ENCODE measurements at regions not wholly inside any gene's neighbourhood (a gene's known extent, or its start where the extent isn't known, plus 50 kb on each side); places are given as distances from the start of the nearest gene placed in this dataset.

DNA sequence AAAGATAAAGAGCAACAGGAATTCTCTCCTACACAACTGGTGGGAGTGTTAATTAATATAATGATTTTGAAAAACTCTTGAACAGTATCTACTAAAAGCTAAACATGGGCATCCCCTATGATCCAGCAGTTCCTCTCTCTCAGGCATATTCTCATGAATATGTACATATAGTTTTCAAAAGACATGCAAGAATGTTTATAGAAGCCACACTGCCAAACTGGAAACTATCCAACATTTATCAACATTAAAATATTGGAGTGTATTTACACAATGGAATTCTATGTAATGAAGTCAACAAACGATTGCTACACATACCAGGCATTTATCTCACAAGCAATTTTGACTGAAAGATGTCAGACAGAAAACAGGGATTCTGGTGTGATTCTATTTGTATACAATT lies 404.5 kb upstream of the ANKRD30A start:
- DNase-seq (no peak), ATAC-seq (no peak)
- Histone ChIP-seq H3K27me3 (no peaks in the 10 kb centered on the region), H3K9me3 (no peaks in the 10 kb centered on the region), H3K27ac (no peak overlapping the region), H3K4me1 (no peaks in the 10 kb centered on the region), H3K36me3 (no peaks in the 10 kb centered on the region), H3K4me3 (no peak overlapping the region)
- intact Hi-C loops (cut with DNase I; ENCODE audit: low total_unique reads) = no loop called here
- in situ Hi-C loops (cut with MboI; ENCODE audit: low sequenced_read_pairs in 4 of 4) = no loop called here
- TF ChIP-seq, protein P1, sequence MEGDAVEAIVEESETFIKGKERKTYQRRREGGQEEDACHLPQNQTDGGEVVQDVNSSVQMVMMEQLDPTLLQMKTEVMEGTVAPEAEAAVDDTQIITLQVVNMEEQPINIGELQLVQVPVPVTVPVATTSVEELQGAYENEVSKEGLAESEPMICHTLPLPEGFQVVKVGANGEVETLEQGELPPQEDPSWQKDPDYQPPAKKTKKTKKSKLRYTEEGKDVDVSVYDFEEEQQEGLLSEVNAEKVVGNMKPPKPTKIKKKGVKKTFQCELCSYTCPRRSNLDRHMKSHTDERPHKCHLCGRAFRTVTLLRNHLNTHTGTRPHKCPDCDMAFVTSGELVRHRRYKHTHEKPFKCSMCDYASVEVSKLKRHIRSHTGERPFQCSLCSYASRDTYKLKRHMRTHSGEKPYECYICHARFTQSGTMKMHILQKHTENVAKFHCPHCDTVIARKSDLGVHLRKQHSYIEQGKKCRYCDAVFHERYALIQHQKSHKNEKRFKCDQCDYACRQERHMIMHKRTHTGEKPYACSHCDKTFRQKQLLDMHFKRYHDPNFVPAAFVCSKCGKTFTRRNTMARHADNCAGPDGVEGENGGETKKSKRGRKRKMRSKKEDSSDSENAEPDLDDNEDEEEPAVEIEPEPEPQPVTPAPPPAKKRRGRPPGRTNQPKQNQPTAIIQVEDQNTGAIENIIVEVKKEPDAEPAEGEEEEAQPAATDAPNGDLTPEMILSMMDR (IDR thresholded peaks at IDR 0.05 in 4 of 5, conservative IDR thresholded peaks at IDR 0.05 in 1 of 5) = no peak
- no peak for TF ChIP-seq POLR2A (IDR thresholded peaks at IDR 0.05)

DNA sequence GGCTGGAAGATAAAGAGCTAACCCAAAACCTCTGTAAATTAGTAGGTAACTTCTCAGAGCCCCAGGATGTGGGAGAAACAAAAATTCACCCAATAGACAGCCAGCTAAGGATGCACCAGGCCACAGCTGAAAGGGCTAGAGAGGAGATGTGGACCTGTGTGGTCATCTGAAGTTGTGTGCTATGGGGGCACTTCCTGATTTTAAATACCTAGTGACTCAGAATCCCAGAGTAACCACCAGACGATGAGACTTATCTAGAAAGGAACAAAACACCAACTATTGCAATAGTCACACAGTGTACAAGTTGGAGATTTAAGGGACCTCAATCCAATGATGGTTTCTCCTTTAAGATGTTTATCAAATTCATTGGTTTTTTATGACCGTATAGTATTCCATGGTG lies 408.3 kb upstream of the ANKRD30A start:
- no peak for ATAC-seq

DNA sequence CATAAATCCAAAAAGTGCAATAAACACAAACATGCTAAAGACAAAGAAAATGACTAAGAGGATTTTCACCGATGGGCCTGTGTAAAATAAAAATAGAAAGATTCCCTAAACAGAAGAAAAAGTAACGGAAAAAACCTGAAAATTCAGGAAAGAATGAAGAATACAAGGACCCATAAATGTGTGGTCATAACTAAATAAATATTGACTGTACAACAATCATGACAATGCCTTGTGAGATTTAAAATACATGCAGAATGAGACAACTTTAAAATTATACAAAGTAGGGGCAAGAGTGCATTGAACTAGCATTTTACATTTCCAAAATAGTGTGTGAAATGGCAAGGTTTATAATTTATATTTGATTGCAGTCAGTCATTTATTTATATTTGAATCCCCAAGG lies 409.1 kb upstream of the ANKRD30A start:
- Histone ChIP-seq H3K4me3 (no peak overlapping the region), H3K27me3 (no peaks in the 10 kb centered on the region), H3K36me3 (no peaks in the 10 kb centered on the region), H3K4me1 (no peaks in the 10 kb centered on the region), H3K27ac (no peak overlapping the region), H3K9me3 (no peaks in the 10 kb centered on the region)
- no peak for DNase-seq
- TF ChIP-seq, protein P1 (IDR thresholded peaks at IDR 0.05 in 4 of 5, conservative IDR thresholded peaks at IDR 0.05 in 1 of 5) = no peak
- TF ChIP-seq POLR2A (IDR thresholded peaks at IDR 0.05) = no peak
- no peak for ATAC-seq
- in situ Hi-C loops (cut with MboI; ENCODE audit: low sequenced_read_pairs in 4 of 4) (no loop called here), intact Hi-C loops (cut with DNase I; ENCODE audit: low total_unique reads) (no loop called here)

More for the DNA sequence above, 408.3 kb upstream of the ANKRD30A start:
- no peaks in the 10 kb centered on the region for H3K27me3 ChIP-seq
- no peak overlapping the region for H3K4me3 ChIP-seq
- in situ Hi-C loops (cut with MboI; ENCODE audit: low sequenced_read_pairs in 4 of 4) = no loop called here
- no peaks in the 10 kb centered on the region for H3K4me1 ChIP-seq
- TF ChIP-seq, protein P1 (IDR thresholded peaks at IDR 0.05 in 4 of 5, conservative IDR thresholded peaks at IDR 0.05 in 1 of 5) = no peak
- TF ChIP-seq POLR2A (IDR thresholded peaks at IDR 0.05) = no peak
- H3K36me3 ChIP-seq = no peaks in the 10 kb centered on the region
- H3K9me3 ChIP-seq = no peaks in the 10 kb centered on the region
- DNase-seq = no peak
- no peak overlapping the region for H3K27ac ChIP-seq
- intact Hi-C loops (cut with DNase I; ENCODE audit: low total_unique reads) = no loop called here

DNA sequence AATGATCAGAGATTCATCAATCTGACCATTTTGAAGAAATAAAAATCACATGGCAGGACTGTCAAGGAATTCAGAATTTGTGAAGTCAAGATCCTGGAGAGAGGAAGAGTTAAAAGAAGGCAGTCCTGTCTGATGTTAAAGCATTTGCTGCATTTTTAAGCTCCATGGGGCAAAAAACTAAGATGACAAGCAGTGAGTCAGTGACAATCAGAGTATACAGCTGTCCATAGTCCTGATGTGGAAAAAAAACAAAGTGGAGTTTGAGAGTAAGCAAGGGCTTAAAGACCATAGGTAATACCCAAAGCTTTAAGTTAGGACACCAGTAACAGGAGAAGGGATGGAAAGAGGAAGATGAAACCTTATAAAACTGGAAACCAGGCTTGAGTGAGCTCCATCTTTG lies 412.7 kb upstream of the ANKRD30A start:
- in situ Hi-C loops (cut with MboI; ENCODE audit: low sequenced_read_pairs in 4 of 4) = no loop called here
- Histone ChIP-seq H3K9me3 (no peaks in the 10 kb centered on the region), H3K4me3 (no peak overlapping the region), H3K27me3 (no peaks in the 10 kb centered on the region), H3K36me3 (no peaks in the 10 kb centered on the region), H3K27ac (no peak overlapping the region), H3K4me1 (no peaks in the 10 kb centered on the region)
- TF ChIP-seq POLR2A (IDR thresholded peaks at IDR 0.05) = no peak
- TF ChIP-seq, protein P1 (IDR thresholded peaks at IDR 0.05 in 4 of 5, conservative IDR thresholded peaks at IDR 0.05 in 1 of 5) = no peak
- no peak for ATAC-seq
- intact Hi-C loops (cut with DNase I; ENCODE audit: low total_unique reads) = no loop called here
- DNase-seq = no peak

DNA sequence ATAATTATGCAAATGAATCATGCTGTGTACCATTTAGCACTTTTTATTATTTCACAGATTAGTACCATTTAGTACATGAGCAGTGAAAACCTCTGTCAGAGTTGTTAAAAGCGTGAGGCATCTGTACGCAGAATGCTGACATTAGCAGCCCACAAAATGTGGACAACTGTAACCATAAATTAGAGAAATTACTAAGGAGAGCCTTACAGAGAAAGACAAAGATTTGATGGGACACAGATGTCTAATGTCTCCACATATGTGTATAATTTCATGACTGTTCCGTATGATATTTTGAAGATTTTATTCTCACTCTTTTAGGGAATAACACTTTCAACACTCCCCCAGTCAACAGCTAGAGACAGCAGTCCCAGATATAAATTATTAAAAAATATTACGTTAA lies 414.0 kb upstream of the ANKRD30A start:
- no peaks in the 10 kb centered on the region for H3K9me3 ChIP-seq
- no peak for DNase-seq
- H3K27me3 ChIP-seq = no peaks in the 10 kb centered on the region
- in situ Hi-C loops (cut with MboI; ENCODE audit: low sequenced_read_pairs in 4 of 4) = no loop called here
- H3K36me3 ChIP-seq = no peaks in the 10 kb centered on the region
- intact Hi-C loops (cut with DNase I; ENCODE audit: low total_unique reads) = no loop called here
- TF ChIP-seq POLR2A (IDR thresholded peaks at IDR 0.05) = no peak
- TF ChIP-seq, protein P1 (IDR thresholded peaks at IDR 0.05 in 4 of 5, conservative IDR thresholded peaks at IDR 0.05 in 1 of 5) = no peak
- H3K4me3 ChIP-seq = no peak overlapping the region
- no peak for ATAC-seq
- no peak overlapping the region for H3K27ac ChIP-seq
- H3K4me1 ChIP-seq = no peaks in the 10 kb centered on the region

Measured in gastrocnemius medialis (tissue), 4 donors.